ENCODE measurements at regions not wholly inside any gene's neighbourhood (a gene's known extent, or its start where the extent isn't known, plus 50 kb on each side); places are given as distances from the start of the nearest gene placed in this dataset.

DNA sequence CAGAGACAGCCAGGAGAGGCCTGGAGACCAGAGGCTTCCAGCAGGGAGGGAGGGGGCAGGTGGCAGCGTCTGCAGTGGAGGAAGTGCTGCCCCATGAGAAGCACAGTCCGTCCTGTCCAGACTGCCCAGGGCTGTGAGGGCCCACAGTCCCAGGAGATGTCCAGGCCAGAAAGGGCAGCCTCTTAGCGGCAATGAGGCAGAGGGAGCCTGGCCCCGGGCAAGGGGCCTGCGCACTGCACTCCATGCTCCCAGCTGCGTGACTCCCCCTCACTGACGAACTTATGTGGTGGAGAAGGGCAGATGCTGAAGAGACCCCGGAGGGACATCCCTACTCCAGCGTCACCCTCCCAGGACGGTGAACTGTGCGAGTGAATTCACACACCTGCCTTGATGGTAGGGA, 115.3 kb downstream of the SOX1 start:
- H3K9me3 ChIP-seq: no peaks in the 10 kb centered on the region
- DNase-seq: no peak
- TF ChIP-seq, protein P1, sequence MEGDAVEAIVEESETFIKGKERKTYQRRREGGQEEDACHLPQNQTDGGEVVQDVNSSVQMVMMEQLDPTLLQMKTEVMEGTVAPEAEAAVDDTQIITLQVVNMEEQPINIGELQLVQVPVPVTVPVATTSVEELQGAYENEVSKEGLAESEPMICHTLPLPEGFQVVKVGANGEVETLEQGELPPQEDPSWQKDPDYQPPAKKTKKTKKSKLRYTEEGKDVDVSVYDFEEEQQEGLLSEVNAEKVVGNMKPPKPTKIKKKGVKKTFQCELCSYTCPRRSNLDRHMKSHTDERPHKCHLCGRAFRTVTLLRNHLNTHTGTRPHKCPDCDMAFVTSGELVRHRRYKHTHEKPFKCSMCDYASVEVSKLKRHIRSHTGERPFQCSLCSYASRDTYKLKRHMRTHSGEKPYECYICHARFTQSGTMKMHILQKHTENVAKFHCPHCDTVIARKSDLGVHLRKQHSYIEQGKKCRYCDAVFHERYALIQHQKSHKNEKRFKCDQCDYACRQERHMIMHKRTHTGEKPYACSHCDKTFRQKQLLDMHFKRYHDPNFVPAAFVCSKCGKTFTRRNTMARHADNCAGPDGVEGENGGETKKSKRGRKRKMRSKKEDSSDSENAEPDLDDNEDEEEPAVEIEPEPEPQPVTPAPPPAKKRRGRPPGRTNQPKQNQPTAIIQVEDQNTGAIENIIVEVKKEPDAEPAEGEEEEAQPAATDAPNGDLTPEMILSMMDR (IDR thresholded peaks at IDR 0.05): no peak
- TF ChIP-seq POLR2A (IDR thresholded peaks at IDR 0.05): no peak
- no peaks in the 10 kb centered on the region for H3K36me3 ChIP-seq
- H3K4me3 ChIP-seq (replicated peaks in 1 of 3): no peak overlapping the region
- H3K27ac ChIP-seq: no peak overlapping the region
- H3K27me3 ChIP-seq: no peaks in the 10 kb centered on the region
- no peaks in the 10 kb centered on the region for H3K4me1 ChIP-seq
- WGBS, 2 donors: 68 to 69% methylated on average over 6 to 11 of the region's 11 CpGs
- intact Hi-C loops (cut with DNase I): no loop called here

DNA sequence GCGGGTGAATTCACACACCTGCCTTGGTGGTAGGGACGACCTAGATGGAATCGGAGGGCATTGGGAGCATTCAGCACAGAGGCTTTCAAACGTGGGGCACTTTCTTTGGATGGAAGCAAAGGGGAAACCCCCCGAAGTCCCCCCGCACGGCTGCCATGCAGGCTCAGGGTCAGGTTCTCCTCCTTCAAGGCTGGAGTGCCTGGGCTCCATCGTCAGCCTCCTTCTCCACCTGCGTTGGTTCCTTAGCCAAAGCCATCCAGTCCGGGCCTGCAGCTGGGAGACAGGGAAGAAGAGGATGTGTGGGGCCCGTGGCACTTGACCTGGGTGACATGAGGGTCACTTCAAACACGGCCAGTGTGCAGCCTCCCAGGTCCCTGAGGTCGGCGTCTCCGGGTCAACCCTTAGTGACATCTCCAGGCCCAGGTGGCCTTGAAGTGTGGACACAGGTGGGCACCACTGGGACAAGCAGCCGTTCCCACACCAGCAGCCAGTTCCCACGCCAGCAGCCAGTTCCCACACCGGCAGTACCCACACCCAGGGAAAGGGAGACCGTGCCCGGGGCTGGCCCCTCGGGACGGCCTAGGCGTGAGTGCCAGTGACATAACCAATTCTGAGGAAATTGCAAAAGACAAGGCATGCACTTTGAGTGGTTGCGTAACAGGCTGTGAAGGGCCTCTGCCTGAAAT, 116.0 kb downstream of the SOX1 start:
- Histone ChIP-seq H3K4me3 (replicated peaks in 1 of 3) (no peak overlapping the region), H3K4me1 (no peaks in the 10 kb centered on the region), H3K36me3 (no peaks in the 10 kb centered on the region), H3K27me3 (no peaks in the 10 kb centered on the region), H3K9me3 (no peaks in the 10 kb centered on the region), H3K27ac (no peak overlapping the region)
- no peak for DNase-seq
- WGBS, 2 donors: 63 to 66% methylated on average over 22 to 24 of the region's 24 CpGs
- intact Hi-C loops (cut with DNase I): no loop called here
- TF ChIP-seq POLR2A (IDR thresholded peaks at IDR 0.05): no peak
- TF ChIP-seq, protein P1 (IDR thresholded peaks at IDR 0.05): no peak

DNA sequence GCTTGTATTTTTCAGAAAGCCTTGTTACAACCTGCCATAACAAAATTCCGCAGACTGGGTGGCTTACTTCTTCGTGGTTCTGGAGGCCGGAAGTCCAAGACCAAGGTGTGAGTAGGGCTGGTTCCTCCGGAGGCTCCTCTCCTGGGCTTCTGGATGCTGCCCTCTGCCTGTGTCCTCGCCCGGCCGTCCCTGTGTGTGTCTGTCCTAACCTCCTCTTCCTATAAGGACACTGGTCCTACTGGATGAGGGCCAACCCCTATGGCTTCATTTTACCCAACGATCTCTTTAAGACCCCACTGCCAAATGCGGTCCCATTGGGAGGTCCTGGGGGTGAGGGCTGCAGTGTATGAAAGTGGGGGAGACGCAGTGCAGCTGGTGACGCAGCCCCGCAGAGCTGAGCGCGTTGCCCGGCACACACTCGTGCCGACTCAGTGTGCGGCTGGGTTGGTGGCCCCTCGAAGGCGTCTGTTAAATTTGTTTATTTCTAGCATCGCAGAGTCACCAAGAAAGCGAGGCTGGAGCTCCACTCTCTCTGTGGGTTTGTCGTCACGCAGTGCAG, 116.7 kb downstream of the SOX1 start:
- TF ChIP-seq, protein P1 (IDR thresholded peaks at IDR 0.05): no peak
- TF ChIP-seq POLR2A (IDR thresholded peaks at IDR 0.05): no peak
- no peaks in the 10 kb centered on the region for H3K4me1 ChIP-seq
- no peak overlapping the region for H3K27ac ChIP-seq
- H3K4me3 ChIP-seq (replicated peaks in 1 of 3): no peak overlapping the region
- no peaks in the 10 kb centered on the region for H3K27me3 ChIP-seq
- intact Hi-C loops (cut with DNase I): no loop called here
- 80 to 85% methylated on average over 23 to 24 of the region's 24 CpGs for WGBS, 2 donors
- DNase-seq: no peak
- no peaks in the 10 kb centered on the region for H3K9me3 ChIP-seq
- H3K36me3 ChIP-seq: no peaks in the 10 kb centered on the region

DNA sequence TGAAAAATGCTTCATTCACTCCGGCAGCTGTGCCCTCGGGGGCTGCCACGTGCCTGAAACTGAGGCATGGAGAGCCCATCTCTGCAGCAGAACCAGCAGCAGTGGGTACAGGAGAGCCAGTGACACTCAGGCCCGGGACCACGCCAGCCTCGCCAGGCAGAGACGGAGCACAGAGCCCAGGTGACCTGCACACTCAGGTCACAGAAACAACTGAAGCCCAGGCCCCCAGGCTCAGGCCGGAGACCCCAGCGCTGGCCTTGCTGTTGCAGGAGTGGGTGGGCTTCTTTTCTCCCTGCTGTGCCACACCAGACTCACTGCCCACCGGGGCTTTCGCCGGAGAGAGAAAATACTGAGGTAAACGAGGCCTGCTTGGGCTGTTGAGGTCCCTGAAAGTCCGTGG, 117.3 kb downstream of the SOX1 start:
- H3K9me3 ChIP-seq: no peaks in the 10 kb centered on the region
- intact Hi-C loops (cut with DNase I): no loop called here
- no peak overlapping the region for H3K4me3 ChIP-seq (replicated peaks in 1 of 3)
- no peak overlapping the region for H3K27ac ChIP-seq
- no peaks in the 10 kb centered on the region for H3K36me3 ChIP-seq
- no peaks in the 10 kb centered on the region for H3K4me1 ChIP-seq
- H3K27me3 ChIP-seq: no peaks in the 10 kb centered on the region
- TF ChIP-seq POLR2A (IDR thresholded peaks at IDR 0.05): no peak
- TF ChIP-seq, protein P1 (IDR thresholded peaks at IDR 0.05): no peak
- DNase-seq: no peak
- 69 to 87% methylated on average over 8 to 12 of the region's 14 CpGs for WGBS, 2 donors

DNA sequence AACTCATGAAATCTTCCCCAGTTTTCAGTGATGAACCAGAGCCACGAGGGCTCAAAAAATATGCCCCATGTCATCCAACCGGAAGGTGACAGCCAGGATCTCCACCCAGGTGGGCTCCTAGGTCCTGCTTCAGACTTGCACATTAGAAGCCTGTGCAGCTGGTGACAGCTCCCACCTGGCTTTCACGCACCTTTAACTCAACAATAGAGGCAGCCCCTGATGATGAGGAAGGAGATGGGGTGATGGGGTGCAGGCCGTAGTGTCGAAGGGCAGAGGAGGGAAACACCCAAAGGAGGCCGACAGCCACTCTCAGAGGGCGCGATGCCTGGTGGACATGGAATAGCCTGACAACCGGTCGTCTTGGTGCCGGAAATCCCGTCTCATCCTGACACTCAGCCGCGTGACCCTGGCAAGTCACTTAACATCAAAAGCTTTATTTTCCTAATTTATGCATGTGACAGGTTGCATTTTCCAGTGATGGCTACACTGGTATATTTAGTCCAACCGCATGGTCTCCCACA, 118.0 kb downstream of the SOX1 start:
- H3K36me3 ChIP-seq: no peaks in the 10 kb centered on the region
- H3K4me1 ChIP-seq: no peaks in the 10 kb centered on the region
- no peak overlapping the region for H3K4me3 ChIP-seq (replicated peaks in 1 of 3)
- no peaks in the 10 kb centered on the region for H3K27me3 ChIP-seq
- TF ChIP-seq POLR2A (IDR thresholded peaks at IDR 0.05): no peak
- TF ChIP-seq, protein P1 (IDR thresholded peaks at IDR 0.05): no peak
- no peak overlapping the region for H3K27ac ChIP-seq
- no peaks in the 10 kb centered on the region for H3K9me3 ChIP-seq
- no peak for DNase-seq
- WGBS, 2 donors: 82 to 85% methylated on average over 15 of the region's 15 CpGs
- intact Hi-C loops (cut with DNase I): no loop called here

All from thyroid gland (tissue), 4 donors.